NT2/D1 (cell line): ENCODE measurements at regions not wholly inside any gene's neighbourhood (a gene's known extent, or its start where the extent isn't known, plus 50 kb on each side); places are given as distances from the start of the nearest gene placed in this dataset.

Experiments used
- DNase-seq: peaks from one replicate; pipeline ENCODE4 v3.0.0-alpha.2; 2011; ENCODE audit warnings: low read depth, low spot score
- H3K27me3 ChIP-seq: 2 replicates; pipeline ENCODE4 v1.6.0; 2011; ENCODE audit warnings: mild to moderate bottlenecking; ENCODE audit not compliant: insufficient read length, insufficient read depth
- H3K36me3 ChIP-seq: 2 replicates; pipeline ENCODE4 v1.6.1; 2011; ENCODE audit warnings: mild to moderate bottlenecking, low read length, mixed read lengths; ENCODE audit not compliant: insufficient read depth, insufficient read length
- H3K4me1 ChIP-seq: 2 replicates; pipeline ENCODE4 v1.5.1; 2011; ENCODE audit not compliant: insufficient read depth, insufficient read length
- H3K4me3 ChIP-seq: 2 replicates; pipeline ENCODE4 v1.5.1; 2011; ENCODE audit warnings: low read depth; ENCODE audit not compliant: insufficient read length
- H3K9ac ChIP-seq: 2 replicates; pipeline ENCODE4 v1.6.0; 2011; ENCODE audit warnings: low read depth; ENCODE audit not compliant: insufficient read length
- H3K9me3 ChIP-seq: 2 replicates; pipeline ENCODE4 v1.5.1; 2011; ENCODE audit warnings: mild to moderate bottlenecking, low read length; ENCODE audit not compliant: insufficient read depth
- SUZ12 ChIP-seq: IDR thresholded peaks from 2 replicates; pipeline ENCODE4 v1.6.1; 2011; ENCODE audit not compliant: insufficient read length, insufficient read depth; ENCODE audit errors: extremely low read depth
- YY1 ChIP-seq: IDR thresholded peaks from 2 replicates; pipeline ENCODE4 v1.6.1; 2011; ENCODE audit not compliant: insufficient read length, insufficient read depth
- ZNF274 ChIP-seq: IDR thresholded peaks from 2 replicates; pipeline ENCODE4 v1.6.1; 2011; ENCODE audit warnings: mild to moderate bottlenecking, low read depth, low read length

- H3K9ac ChIP-seq: no peak overlapping the region
- no peaks in the 10 kb centered on the region for H3K36me3 ChIP-seq
- no peak for TF ChIP-seq YY1
- TF ChIP-seq SUZ12: no peak
- TF ChIP-seq ZNF274: no peak
- no peaks in the 10 kb centered on the region for H3K27me3 ChIP-seq
- H3K9me3 ChIP-seq: no peaks in the 10 kb centered on the region
- no peak overlapping the region for H3K4me3 ChIP-seq
- H3K4me1 ChIP-seq: no peaks in the 10 kb centered on the region
- no peak for DNase-seq
Measured at GRCh38 chr16:82370282-82370681, 200.3 kb upstream of the MPHOSPH6 start.

GRCh38 chr16:82368041-82368440, 198.0 kb upstream of the MPHOSPH6 start:
- peak; percentile 50 for DNase-seq

GRCh38 chr16:82366462-82366861, 196.4 kb upstream of the MPHOSPH6 start:
- Histone ChIP-seq H3K4me3 (no peak overlapping the region), H3K36me3 (no peaks in the 10 kb centered on the region), H3K9ac (no peak overlapping the region), H3K27me3 (no peaks in the 10 kb centered on the region), H3K4me1 (no peaks in the 10 kb centered on the region), H3K9me3 (no peaks in the 10 kb centered on the region)
- TF ChIP-seq YY1: no peak
- no peak for DNase-seq

More at GRCh38 chr16:82368041-82368440, 198.0 kb upstream of the MPHOSPH6 start:
- no peaks in the 10 kb centered on the region for H3K4me1 ChIP-seq
- H3K9ac ChIP-seq: no peak overlapping the region
- H3K27me3 ChIP-seq: no peaks in the 10 kb centered on the region
- H3K9me3 ChIP-seq: no peaks in the 10 kb centered on the region
- H3K36me3 ChIP-seq: no peaks in the 10 kb centered on the region
- TF ChIP-seq YY1 (no peak), ZNF274 (no peak)
- no peak overlapping the region for H3K4me3 ChIP-seq

- no peaks in the 10 kb centered on the region for H3K36me3 ChIP-seq
- H3K9ac ChIP-seq: no peak overlapping the region
- H3K4me1 ChIP-seq: no peaks in the 10 kb centered on the region
- no peak overlapping the region for H3K4me3 ChIP-seq
- H3K27me3 ChIP-seq: no peaks in the 10 kb centered on the region
- TF ChIP-seq SUZ12 (no peak), YY1 (no peak), ZNF274 (no peak)
- DNase-seq: no peak
- H3K9me3 ChIP-seq: no peaks in the 10 kb centered on the region
Measured at GRCh38 chr16:82364690-82365089, 194.7 kb upstream of the MPHOSPH6 start.

- TF ChIP-seq YY1 (no peak), SUZ12 (no peak), ZNF274 (no peak)
- H3K27me3 ChIP-seq: no peaks in the 10 kb centered on the region
- H3K4me3 ChIP-seq: no peak overlapping the region
- DNase-seq: no peak
- H3K9me3 ChIP-seq: no peaks in the 10 kb centered on the region
- no peaks in the 10 kb centered on the region for H3K4me1 ChIP-seq
- H3K9ac ChIP-seq: no peak overlapping the region
- no peaks in the 10 kb centered on the region for H3K36me3 ChIP-seq
Measured at GRCh38 chr16:82363026-82363816, 193.2 kb upstream of the MPHOSPH6 start.

- Histone ChIP-seq H3K4me1 (no peaks in the 10 kb centered on the region), H3K4me3 (no peak overlapping the region), H3K9me3 (no peaks in the 10 kb centered on the region), H3K36me3 (no peaks in the 10 kb centered on the region), H3K27me3 (no peaks in the 10 kb centered on the region), H3K9ac (no peak overlapping the region)
- no peak for TF ChIP-seq YY1
- no peak for DNase-seq
Measured at GRCh38 chr16:82361885-82362284, 191.9 kb upstream of the MPHOSPH6 start.

- TF ChIP-seq SUZ12: no peak
- no peak for TF ChIP-seq ZNF274
- TF ChIP-seq YY1: no peak
- Histone ChIP-seq H3K27me3 (no peaks in the 10 kb centered on the region), H3K4me1 (no peaks in the 10 kb centered on the region), H3K9me3 (no peaks in the 10 kb centered on the region), H3K36me3 (no peaks in the 10 kb centered on the region), H3K9ac (no peak overlapping the region), H3K4me3 (no peak overlapping the region)
- DNase-seq: no peak
Measured at GRCh38 chr16:82360024-82360783, 190.2 kb upstream of the MPHOSPH6 start.
